GM19324 (cell line): ENCODE measurements at regions not wholly inside any gene's neighbourhood (a gene's known extent, or its start where the extent isn't known, plus 50 kb on each side); places are given as distances from the start of the nearest gene placed in this dataset.
"Not testable (repeated sequence)": the region's sequence is repeated elsewhere in the genome, so short reads cannot be mapped to it uniquely, and the experiment has no call there.

Experiments
- ATAC-seq: cut with Tn5 transposase; IDR thresholded peaks from one replicate; pipeline ENCODE4 v1.9.1; 2021; ENCODE audit warnings: mild to moderate bottlenecking, moderate library complexity; ENCODE audit not compliant: unreplicated experiment, low FRiP score

- no peak for ATAC-seq
Measured at GRCh38 chr9:87353301-87353700, 144.4 kb upstream of the DAPK1 start.

- no peak for ATAC-seq
Measured at GRCh38 chr9:87354147-87354546, 143.5 kb upstream of the DAPK1 start.

- no peak for ATAC-seq
Measured at GRCh38 chr9:87357600-87357999, 140.1 kb upstream of the DAPK1 start.

GRCh38 chr9:87359264-87359663 lies 138.4 kb upstream of the DAPK1 start:
- no peak for ATAC-seq

- ATAC-seq: no peak
Measured at GRCh38 chr9:87359958-87360601, 137.6 kb upstream of the DAPK1 start.

- no peak for ATAC-seq
Measured at GRCh38 chr9:87370049-87370685, 127.5 kb upstream of the DAPK1 start.

- no peak for ATAC-seq
Measured at GRCh38 chr9:87371795-87372355, 125.8 kb upstream of the DAPK1 start.

GRCh38 chr9:87372356-87372851 lies 125.3 kb upstream of the DAPK1 start:
- no peak for ATAC-seq

GRCh38 chr9:87374023-87374919 lies 123.4 kb upstream of the DAPK1 start:
- ATAC-seq: not testable (repeated sequence)

- ATAC-seq: no peak
Measured at GRCh38 chr9:87375397-87376073, 122.1 kb upstream of the DAPK1 start.

GRCh38 chr9:87378676-87379075 lies 119.0 kb upstream of the DAPK1 start:
- no peak for ATAC-seq

- ATAC-seq: no peak
Measured at GRCh38 chr9:87379300-87379699, 118.4 kb upstream of the DAPK1 start.

GRCh38 chr9:87381050-87381711 lies 116.5 kb upstream of the DAPK1 start:
- no peak for ATAC-seq

GRCh38 chr9:87381746-87382145 lies 115.9 kb upstream of the DAPK1 start:
- no peak for ATAC-seq

- no peak for ATAC-seq
Measured at GRCh38 chr9:87382900-87383299, 114.8 kb upstream of the DAPK1 start.

- no peak for ATAC-seq
Measured at GRCh38 chr9:87383344-87384150, 114.1 kb upstream of the DAPK1 start.

- ATAC-seq: no peak
Measured at GRCh38 chr9:87386490-87387025, 111.1 kb upstream of the DAPK1 start.

GRCh38 chr9:87387351-87388011 lies 110.2 kb upstream of the DAPK1 start:
- ATAC-seq: no peak
